ENCODE measurements at regions not wholly inside any gene's neighbourhood (a gene's known extent, or its start where the extent isn't known, plus 50 kb on each side); places are given as distances from the start of the nearest gene placed in this dataset.

DNA sequence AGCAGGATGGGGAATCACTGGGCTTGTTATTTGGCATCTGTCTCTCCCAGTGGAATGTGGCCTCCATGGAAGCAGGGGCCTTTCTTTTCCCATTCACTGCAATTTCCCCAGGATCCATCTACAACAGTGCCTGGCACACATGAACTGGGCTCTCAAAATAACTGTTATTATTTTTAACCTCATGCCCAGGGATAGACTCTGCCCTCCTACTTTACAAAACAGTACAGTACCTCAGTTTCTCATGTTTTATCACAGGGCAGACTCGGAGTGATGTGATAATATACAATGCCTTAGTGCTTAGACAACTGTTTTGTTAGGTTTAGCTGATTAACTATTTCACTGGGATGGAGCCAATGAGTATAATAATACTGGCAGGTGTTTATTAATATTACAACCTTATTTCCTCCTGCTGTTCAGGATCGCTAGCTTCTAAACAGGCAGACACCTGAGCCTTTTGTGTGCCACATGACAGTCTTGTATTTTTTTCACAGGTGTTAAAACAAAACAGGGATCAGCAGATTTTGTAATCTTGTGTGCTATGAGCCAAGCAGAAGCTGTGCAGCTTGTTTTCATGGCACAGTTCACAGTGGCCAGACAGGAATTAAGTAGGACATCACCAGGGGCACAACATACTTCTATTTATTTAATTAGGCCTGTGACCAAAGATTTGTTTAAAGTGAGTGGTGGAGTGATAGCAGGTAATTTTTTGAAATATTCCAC lies 157.7 kb upstream of the EYA4 start:
- TF ChIP-seq POLR2A (IDR thresholded peaks at IDR 0.05; ENCODE audit: low read depth, low read length) (no peak), RCOR1 (IDR thresholded peaks at IDR 0.05; ENCODE audit: insufficient replicate concordance, low read length) (no peak), SMC3 (IDR thresholded peaks at IDR 0.05; ENCODE audit: low read depth, low read length) (no peak), NFE2L2 (IDR thresholded peaks at IDR 0.05; ENCODE audit: low read depth, low read length) (no peak)
- TF ChIP-seq, protein P1, sequence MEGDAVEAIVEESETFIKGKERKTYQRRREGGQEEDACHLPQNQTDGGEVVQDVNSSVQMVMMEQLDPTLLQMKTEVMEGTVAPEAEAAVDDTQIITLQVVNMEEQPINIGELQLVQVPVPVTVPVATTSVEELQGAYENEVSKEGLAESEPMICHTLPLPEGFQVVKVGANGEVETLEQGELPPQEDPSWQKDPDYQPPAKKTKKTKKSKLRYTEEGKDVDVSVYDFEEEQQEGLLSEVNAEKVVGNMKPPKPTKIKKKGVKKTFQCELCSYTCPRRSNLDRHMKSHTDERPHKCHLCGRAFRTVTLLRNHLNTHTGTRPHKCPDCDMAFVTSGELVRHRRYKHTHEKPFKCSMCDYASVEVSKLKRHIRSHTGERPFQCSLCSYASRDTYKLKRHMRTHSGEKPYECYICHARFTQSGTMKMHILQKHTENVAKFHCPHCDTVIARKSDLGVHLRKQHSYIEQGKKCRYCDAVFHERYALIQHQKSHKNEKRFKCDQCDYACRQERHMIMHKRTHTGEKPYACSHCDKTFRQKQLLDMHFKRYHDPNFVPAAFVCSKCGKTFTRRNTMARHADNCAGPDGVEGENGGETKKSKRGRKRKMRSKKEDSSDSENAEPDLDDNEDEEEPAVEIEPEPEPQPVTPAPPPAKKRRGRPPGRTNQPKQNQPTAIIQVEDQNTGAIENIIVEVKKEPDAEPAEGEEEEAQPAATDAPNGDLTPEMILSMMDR (conservative IDR thresholded peaks at IDR 0.05; ENCODE audit: low read depth, low read length) = no peak
- TF ChIP-seq, protein P2, sequence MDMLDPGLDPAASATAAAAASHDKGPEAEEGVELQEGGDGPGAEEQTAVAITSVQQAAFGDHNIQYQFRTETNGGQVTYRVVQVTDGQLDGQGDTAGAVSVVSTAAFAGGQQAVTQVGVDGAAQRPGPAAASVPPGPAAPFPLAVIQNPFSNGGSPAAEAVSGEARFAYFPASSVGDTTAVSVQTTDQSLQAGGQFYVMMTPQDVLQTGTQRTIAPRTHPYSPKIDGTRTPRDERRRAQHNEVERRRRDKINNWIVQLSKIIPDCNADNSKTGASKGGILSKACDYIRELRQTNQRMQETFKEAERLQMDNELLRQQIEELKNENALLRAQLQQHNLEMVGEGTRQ (IDR thresholded peaks at IDR 0.05; ENCODE audit: low read depth, low read length) = no peak

All from IMR-90 (cell line).